ENCODE measurements at regions not wholly inside any gene's neighbourhood (a gene's known extent, or its start where the extent isn't known, plus 50 kb on each side); places are given as distances from the start of the nearest gene placed in this dataset.

DNA sequence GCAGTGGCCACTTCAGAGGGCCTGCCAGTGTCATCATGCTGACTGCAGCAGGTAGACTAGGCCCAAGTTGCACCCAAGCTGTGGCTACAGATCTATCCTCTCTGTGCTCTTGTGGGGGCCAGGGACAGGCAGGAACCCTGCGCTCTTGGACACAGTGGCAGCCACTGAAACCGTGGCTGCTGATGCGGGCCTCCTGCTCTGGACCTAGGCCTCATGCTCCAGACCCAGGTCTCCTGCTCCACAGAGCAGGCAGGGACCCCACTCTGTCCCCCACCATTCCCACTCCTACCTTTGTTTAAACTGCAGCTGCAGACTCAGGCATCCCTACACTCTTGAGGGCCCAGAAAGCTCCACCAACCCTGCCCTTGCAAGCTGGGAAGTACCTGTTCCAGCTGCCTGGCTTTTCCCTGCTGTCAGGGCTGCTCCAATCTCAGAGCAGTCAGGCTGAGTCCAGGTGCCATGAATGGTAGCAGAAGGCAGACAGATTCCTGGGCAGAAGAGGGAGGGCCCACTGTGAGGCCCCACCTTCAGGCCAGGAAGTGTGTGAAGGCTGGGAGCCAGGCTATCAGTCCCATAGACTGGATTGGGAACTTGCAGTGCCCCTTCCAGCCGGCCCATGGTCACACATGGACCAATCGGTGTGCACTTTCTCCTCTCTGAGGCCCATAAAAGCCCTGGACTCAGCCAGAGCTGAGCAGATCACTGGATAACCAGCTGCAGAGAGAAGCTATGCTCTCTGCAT lies 634.0 kb upstream of the SEMA3D start:
- H3K27ac ChIP-seq: no peak overlapping the region
- ChIA-PET CTCF (interaction anchor here (0.7 kb wide), 1 partner anchor 267 kb away, joined by 6 read pairs; no protein-coding TSS in a partner anchor), POLR2A (ENCODE audit: low non-redundant PET) (no interaction called here)
- DNase-seq (ENCODE audit: low spot score): no peak
- TF ChIP-seq, protein P1, sequence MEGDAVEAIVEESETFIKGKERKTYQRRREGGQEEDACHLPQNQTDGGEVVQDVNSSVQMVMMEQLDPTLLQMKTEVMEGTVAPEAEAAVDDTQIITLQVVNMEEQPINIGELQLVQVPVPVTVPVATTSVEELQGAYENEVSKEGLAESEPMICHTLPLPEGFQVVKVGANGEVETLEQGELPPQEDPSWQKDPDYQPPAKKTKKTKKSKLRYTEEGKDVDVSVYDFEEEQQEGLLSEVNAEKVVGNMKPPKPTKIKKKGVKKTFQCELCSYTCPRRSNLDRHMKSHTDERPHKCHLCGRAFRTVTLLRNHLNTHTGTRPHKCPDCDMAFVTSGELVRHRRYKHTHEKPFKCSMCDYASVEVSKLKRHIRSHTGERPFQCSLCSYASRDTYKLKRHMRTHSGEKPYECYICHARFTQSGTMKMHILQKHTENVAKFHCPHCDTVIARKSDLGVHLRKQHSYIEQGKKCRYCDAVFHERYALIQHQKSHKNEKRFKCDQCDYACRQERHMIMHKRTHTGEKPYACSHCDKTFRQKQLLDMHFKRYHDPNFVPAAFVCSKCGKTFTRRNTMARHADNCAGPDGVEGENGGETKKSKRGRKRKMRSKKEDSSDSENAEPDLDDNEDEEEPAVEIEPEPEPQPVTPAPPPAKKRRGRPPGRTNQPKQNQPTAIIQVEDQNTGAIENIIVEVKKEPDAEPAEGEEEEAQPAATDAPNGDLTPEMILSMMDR (conservative IDR thresholded peaks at IDR 0.05; ENCODE audit: low read depth): no peak

DNA sequence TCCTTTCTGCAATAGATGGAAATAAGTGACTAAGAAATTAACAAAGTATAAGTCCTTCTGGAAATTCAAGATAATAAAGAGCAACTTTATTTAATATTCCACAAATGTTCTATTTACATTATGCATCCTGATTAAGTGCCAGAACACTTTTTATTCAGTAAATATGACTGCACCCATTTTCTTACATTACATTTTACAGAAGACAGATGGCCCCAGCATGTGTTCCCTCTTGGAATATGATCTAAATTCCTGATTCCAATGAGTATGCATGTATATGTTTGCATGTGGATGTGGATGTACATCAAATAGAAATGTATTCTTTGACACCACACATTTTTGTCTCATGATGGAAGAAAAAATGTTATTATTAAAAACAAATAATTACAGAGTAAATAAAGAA lies 628.7 kb upstream of the SEMA3D start:
- no peak overlapping the region for H3K27ac ChIP-seq
- DNase-seq (ENCODE audit: low spot score): no peak
- POLR2A ChIA-PET (ENCODE audit: low non-redundant PET): no interaction called here
- TF ChIP-seq, protein P1 (conservative IDR thresholded peaks at IDR 0.05; ENCODE audit: low read depth): no peak
- CTCF ChIA-PET: no interaction called here

DNA sequence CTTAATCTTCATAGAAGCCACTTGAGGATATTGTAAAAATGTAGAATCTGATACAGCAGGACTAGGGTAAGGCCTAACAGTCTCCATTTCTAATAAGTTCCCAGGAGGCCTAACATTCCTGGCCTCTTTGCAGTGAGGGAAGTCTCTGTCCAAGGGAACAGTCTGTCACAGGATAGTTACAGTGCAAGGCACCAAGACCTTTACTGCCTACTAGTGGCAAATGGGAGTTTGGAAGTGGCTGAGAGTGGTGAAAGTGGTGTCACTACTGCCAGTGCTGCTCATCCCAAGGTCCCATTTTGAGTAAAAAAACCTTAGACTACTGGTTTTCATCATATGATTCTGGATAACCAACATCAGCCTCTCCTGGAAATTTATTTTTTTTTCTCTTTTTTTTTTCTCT lies 619.5 kb upstream of the SEMA3D start:
- no peak for DNase-seq (ENCODE audit: low spot score)
- TF ChIP-seq, protein P1 (conservative IDR thresholded peaks at IDR 0.05; ENCODE audit: low read depth): no peak
- ChIA-PET POLR2A (ENCODE audit: low non-redundant PET) (no interaction called here), CTCF (no interaction called here)
- H3K27ac ChIP-seq: no peak overlapping the region

DNA sequence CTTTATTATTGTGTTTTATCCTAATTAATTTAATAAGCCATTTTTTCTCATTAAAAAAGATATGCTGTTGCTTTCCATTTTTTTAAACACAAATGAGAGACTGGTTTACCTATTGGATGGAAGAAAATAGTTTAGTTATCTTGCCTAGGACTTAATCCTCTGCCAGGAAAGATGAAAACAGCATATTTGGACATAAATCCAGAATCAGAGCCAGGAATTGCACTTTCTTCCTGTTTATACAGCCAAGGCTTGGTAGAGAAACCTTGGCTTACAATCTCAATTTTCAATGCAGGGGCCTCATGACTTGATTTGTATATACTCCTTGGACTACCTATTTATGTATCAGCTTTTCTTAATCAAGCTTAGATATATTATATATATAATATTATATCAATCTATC lies 618.8 kb upstream of the SEMA3D start:
- CTCF ChIA-PET: no interaction called here
- TF ChIP-seq, protein P1 (conservative IDR thresholded peaks at IDR 0.05; ENCODE audit: low read depth): no peak
- POLR2A ChIA-PET (ENCODE audit: low non-redundant PET): no interaction called here
- H3K27ac ChIP-seq: no peak overlapping the region
- DNase-seq (ENCODE audit: low spot score): no peak

DNA sequence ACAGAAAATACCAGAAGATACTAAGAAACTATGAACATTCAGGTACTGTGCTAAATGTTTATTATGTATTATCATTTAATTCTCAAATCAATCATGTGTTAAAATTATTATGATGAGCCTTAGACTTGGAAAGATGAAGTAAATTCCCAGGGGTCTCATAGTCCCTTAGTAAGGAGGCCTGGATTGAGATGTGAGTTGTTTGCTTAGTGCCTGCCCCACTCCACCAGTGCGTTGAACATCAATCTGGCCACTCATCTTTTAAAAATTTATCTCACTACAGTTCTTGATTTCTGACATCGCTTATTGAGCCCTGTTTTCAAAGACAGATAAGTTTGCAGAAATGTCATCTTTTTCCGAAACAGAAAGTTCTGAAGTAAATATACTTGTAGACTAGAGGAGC lies 618.4 kb upstream of the SEMA3D start:
- no peak for DNase-seq (ENCODE audit: low spot score)
- CTCF ChIA-PET: no interaction called here
- H3K27ac ChIP-seq: no peak overlapping the region
- POLR2A ChIA-PET (ENCODE audit: low non-redundant PET): no interaction called here
- TF ChIP-seq, protein P1 (conservative IDR thresholded peaks at IDR 0.05; ENCODE audit: low read depth): no peak

DNA sequence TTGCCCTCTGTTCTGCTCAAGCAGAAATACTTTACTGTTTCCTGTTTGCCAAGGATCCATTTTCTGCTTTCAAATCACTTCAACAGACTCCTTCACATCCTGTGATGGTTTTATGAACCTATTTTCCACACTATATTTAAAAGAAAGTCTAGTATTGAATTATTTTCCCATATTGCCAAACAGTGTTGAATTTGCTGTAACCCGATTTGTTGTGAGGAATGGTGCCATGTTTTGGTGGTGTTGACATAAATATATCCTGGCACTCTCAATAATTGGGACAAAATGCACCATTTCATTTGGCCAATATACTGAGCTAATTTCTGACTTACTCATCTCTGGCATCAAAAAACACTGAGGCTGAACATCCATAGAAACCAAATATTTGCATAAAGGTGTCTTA lies 615.4 kb upstream of the SEMA3D start:
- no peak for DNase-seq (ENCODE audit: low spot score)
- H3K27ac ChIP-seq: no peak overlapping the region
- TF ChIP-seq, protein P1 (conservative IDR thresholded peaks at IDR 0.05; ENCODE audit: low read depth): no peak
- POLR2A ChIA-PET (ENCODE audit: low non-redundant PET): no interaction called here
- CTCF ChIA-PET: no interaction called here

Measured in RWPE1 (cell line).